ENCODE measurements at regions not wholly inside any gene's neighbourhood (a gene's known extent, or its start where the extent isn't known, plus 50 kb on each side); places are given as distances from the start of the nearest gene placed in this dataset.

- DNase-seq: no peak
Observed at GRCh38 chr5:103620851-103621547, 58.4 kb upstream of the NUDT12 start.

DNA sequence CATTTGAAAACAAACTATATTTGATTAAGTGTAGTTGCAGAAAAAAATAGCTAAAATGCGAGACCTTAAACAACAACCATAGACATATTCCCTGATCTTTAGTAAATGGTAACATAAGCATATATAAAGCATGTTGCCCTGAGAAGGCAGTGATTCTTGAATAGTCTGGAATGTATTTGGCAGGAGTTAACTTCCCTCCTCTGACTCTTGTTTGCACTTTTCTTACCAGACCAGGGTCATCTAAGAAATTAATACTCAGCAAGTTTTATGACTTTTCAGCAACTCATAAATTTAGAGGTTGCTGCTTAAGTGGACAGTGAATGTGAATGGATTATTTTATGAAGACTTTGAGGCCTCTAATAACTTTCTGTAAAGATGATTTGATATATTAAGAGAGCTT is 55.3 kb upstream of the NUDT12 start:
- DNase-seq: no peak

DNA sequence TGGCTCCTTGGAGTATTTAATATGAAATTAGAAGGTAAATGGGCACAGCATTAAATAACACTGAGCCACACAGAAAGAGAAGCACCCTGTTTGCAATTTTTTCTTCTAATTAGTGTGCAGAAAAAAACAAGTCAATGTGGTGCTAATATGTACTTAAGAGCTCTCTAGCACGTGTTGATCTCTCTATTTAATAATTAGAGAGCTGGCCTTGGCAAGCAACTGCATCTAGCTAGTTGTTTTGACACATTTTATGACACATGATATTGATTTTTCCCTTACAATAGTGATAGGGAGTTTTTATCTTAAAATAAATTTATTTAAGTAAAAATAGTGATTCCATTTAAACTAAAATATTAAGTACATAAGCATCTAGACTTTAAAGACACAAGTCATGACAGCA is 54.5 kb upstream of the NUDT12 start:
- no peak for DNase-seq

GRCh38 chr5:103612545-103612944 is 50.0 kb upstream of the NUDT12 start:
- no peak for DNase-seq
